Psoas muscle (tissue), 7 donors: ENCODE measurements at regions not wholly inside any gene's neighbourhood (a gene's known extent, or its start where the extent isn't known, plus 50 kb on each side); places are given as distances from the start of the nearest gene placed in this dataset.

Experiments
- ATAC-seq, 4 donors: fragments of 200-7000 bp; cut with Tn5 transposase; one replicate each; pipeline ENCODE4 v1.9.1; 2020; ENCODE audit warnings: moderate library complexity in 3 of 4, mild to moderate bottlenecking in 2 of 4
- DNase-seq, 2 donors: peaks; one replicate each; pipeline ENCODE4 v3.0.0-alpha.2; 2020
- H3K27ac ChIP-seq: fragments of 200-600 bp; one replicate; pipeline ENCODE4 v1.8.0; 2022
- H3K27me3 ChIP-seq, 3 donors: fragments of 200-600 bp in 1 of 3; one replicate each; pipeline versions ENCODE4 v1.6.1 to v1.8.0; 2013 to 2022; ENCODE audit warnings: low read length in 2 of 3, mild to moderate bottlenecking in 2 of 3, moderate library complexity in 1 of 3; ENCODE audit not compliant: insufficient read depth in 3 of 3
- H3K36me3 ChIP-seq, 2 donors: fragments of 200-600 bp in 1 of 2; one replicate each; pipeline versions ENCODE4 v1.6.1 to v1.8.0; 2013 to 2022; ENCODE audit warnings: low read depth in 1 of 2, mild to moderate bottlenecking in 1 of 2, moderate library complexity in 1 of 2; ENCODE audit not compliant: insufficient read depth in 1 of 2
- H3K4me1 ChIP-seq: fragments of 200-600 bp; one replicate; pipeline ENCODE4 v1.8.0; 2022
- H3K4me3 ChIP-seq: fragments of 200-600 bp; one replicate; pipeline ENCODE4 v1.8.0; 2022; ENCODE audit warnings: mild to moderate bottlenecking
- H3K9me3 ChIP-seq: fragments of 200-600 bp; one replicate; pipeline ENCODE4 v1.8.0; 2022
- CTCF ChIP-seq: fragments of 200-600 bp; IDR thresholded peaks from one replicate; pipeline ENCODE4 v1.8.0; 2022; ENCODE audit warnings: antibody characterized with exemption
- WGBS, 3 donors: extraction: QIAGEN DNeasy Blood & Tissue Kit; methylation state at CpG; one replicate each; pipeline versions ENCODE4 v1.1.6 to v1.1.7; 2013; 5-methylcytosine and 5-hydroxymethylcytosine counted together
- intact Hi-C, 2 donors: fragments of 100-400 bp; cut with DNase I; formaldehyde crosslinking; loops; one replicate each; pipeline versions ENCODE4 v1.11.0 to v1.14.2; 2022
- donor health status: healthy with polysubstance abuse.
- donor health status: DM: no; HTN: no; CAD: no; lungs with moderate emphysema.
- donor health status: Bipolar disorder and iron deficiency.
- donor health status: healthy.
- donor health status: DM: yes; HTN: yes; CAD: no.
- donor health status: DM: no; HTN: no; CAD: no.
- donor health status: DM: yes; HTN: yes; CAD: no.

DNA sequence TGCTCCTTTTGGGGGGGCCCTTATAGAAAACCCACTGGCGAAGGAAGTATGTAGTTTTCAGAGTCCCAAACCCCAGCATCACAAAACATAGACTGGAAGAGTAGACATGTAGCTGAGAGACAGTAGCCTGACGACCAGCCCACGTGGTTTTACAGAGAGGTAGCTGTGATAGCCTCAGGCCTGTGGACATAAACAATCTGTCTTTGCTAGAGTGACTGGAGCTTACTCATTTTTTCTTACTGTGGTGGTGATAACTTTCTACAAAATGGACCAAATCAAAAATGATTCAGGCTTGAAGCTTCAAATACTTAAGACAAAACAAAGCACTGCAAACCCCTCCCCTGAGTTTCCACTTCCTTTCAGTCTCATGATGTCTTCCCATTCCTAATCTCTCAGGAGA lies 497.0 kb downstream of the RWDD3 start:
- DNase-seq = no peak
- WGBS, 3 donors = 59 to 65% (median 64%) methylated on average over 3 of the region's 3 CpGs
- no peaks in the 10 kb centered on the region for H3K36me3 ChIP-seq
- H3K27ac ChIP-seq = no peak overlapping the region
- no peak for ATAC-seq
- no peak overlapping the region for H3K4me3 ChIP-seq
- intact Hi-C loops = no loop called here
- no peaks in the 10 kb centered on the region for H3K27me3 ChIP-seq
- H3K4me1 ChIP-seq = no peaks in the 10 kb centered on the region
- no peaks in the 10 kb centered on the region for H3K9me3 ChIP-seq
- no peak for TF ChIP-seq CTCF

DNA sequence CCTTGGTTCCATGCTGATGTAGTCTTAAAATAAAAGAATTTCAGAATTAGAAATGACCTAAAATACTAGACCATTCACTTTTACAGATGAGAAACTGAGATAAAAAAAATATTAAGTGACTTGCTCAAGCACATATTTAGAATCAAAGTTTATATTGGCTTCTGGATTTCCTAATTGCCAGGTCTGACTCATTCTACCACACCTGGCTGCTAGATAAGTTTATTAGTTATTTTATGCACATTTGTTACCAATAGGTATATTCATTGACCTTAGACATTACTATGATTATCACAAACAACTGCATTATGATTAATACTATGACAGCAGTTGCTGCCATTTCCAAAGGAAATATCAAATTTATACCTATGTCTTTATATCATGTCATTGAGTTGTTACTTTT lies 497.5 kb downstream of the RWDD3 start:
- DNase-seq (no peak), ATAC-seq (no peak)
- H3K4me1 ChIP-seq = no peaks in the 10 kb centered on the region
- no peaks in the 10 kb centered on the region for H3K27me3 ChIP-seq
- intact Hi-C loops = no loop called here
- no peaks in the 10 kb centered on the region for H3K36me3 ChIP-seq
- no peak for TF ChIP-seq CTCF
- no peak overlapping the region for H3K4me3 ChIP-seq
- H3K9me3 ChIP-seq = no peaks in the 10 kb centered on the region
- no peak overlapping the region for H3K27ac ChIP-seq

DNA sequence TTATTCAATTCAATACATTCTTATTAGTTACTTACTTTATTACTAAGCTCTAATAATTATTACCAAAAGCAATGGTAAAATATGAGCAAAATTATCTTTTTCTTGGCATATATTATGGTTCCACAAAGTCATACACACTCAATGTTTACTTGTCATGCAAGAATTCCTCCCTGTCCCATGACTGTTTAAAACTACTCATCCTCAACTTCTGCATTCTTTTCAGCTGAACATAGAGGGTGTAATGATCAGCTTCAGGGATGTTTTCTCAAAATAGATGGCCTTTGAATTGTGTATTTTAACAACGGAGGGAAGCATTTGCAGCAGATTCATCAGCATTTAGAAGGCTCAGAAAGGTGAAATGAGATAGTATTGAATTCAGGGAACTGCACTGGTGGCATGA lies 499.0 kb downstream of the RWDD3 start:
- no peak overlapping the region for H3K27ac ChIP-seq
- peaks cover under 1% of the 10 kb centered on the region for H3K9me3 ChIP-seq
- H3K4me3 ChIP-seq = no peak overlapping the region
- no peaks in the 10 kb centered on the region for H3K27me3 ChIP-seq
- DNase-seq (no peak), ATAC-seq (no peak)
- TF ChIP-seq CTCF = no peak
- no peaks in the 10 kb centered on the region for H3K4me1 ChIP-seq
- intact Hi-C loops = no loop called here
- H3K36me3 ChIP-seq = no peaks in the 10 kb centered on the region
- 76 to 84% (median 81%) methylated on average over 1 of the region's 1 CpG for WGBS, 3 donors

DNA sequence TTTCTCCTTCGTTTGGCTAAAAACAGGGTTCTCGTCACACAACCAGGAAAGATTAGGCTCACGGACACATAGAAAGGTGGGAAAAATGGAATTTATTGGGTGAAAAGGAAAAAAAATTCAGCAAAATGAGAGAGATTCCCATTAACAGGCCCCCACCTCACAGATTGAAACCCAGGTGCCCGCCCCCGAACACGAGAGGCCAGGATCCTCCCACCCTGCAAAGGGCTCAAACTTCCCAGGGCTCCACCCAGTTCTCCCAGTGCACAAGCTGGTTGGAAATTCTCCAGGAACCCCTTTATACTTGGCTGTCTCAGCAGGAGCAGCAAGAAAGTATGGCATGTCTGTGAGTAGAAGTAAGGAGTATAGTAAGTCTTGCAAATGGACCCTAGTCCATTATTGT lies 499.7 kb downstream of the RWDD3 start:
- H3K9me3 ChIP-seq = peaks cover 7% of the 10 kb centered on the region
- H3K4me1 ChIP-seq = no peaks in the 10 kb centered on the region
- H3K27ac ChIP-seq = no peak overlapping the region
- 82 to 90% (median 83%) methylated on average over 6 of the region's 6 CpGs for WGBS, 3 donors
- no peaks in the 10 kb centered on the region for H3K36me3 ChIP-seq
- TF ChIP-seq CTCF = no peak
- no peak for DNase-seq
- H3K4me3 ChIP-seq = no peak overlapping the region
- no peaks in the 10 kb centered on the region for H3K27me3 ChIP-seq
- no peak for ATAC-seq
- intact Hi-C loops = no loop called here

GRCh38 chr1:95734560-95734959 lies 500.6 kb downstream of the RWDD3 start:
- H3K27ac ChIP-seq = no peak overlapping the region
- no peaks in the 10 kb centered on the region for H3K4me1 ChIP-seq
- 80 to 84% (median 83%) methylated on average over 2 of the region's 2 CpGs for WGBS, 3 donors
- DNase-seq (no peak), ATAC-seq (no peak)
- intact Hi-C loops = no loop called here
- peaks cover 9% of the 10 kb centered on the region for H3K9me3 ChIP-seq
- no peaks in the 10 kb centered on the region for H3K36me3 ChIP-seq
- TF ChIP-seq CTCF = no peak
- H3K4me3 ChIP-seq = no peak overlapping the region
- no peaks in the 10 kb centered on the region for H3K27me3 ChIP-seq
